HepG2 (cell line): ENCODE measurements at regions not wholly inside any gene's neighbourhood (a gene's known extent, or its start where the extent isn't known, plus 50 kb on each side); places are given as distances from the start of the nearest gene placed in this dataset.
"Not testable (repeated sequence)": the region's sequence is repeated elsewhere in the genome, so short reads cannot be mapped to it uniquely, and the experiment has no call there.

Experiments used
- FOSL2 ChIP-seq: sonication (generic); formaldehyde crosslinking; IDR thresholded peaks from 2 replicates; pipeline ENCODE4 v1.4.0; 2020; ENCODE audit warnings: missing genetic modification reagents
- MED1 ChIP-seq: sonication (generic); formaldehyde crosslinking; IDR thresholded peaks from 2 replicates; pipeline ENCODE4 v1.4.0; 2020; ENCODE audit warnings: missing genetic modification reagents
- TF ChIP-seq, protein P1 (sequence below): sonication (generic); formaldehyde crosslinking; IDR thresholded peaks from 2 replicates; pipeline ENCODE4 v1.9.0; 2021; ENCODE audit warnings: missing genetic modification reagents, borderline replicate concordance
- TF ChIP-seq, protein P2 (sequence below): sonication (generic); formaldehyde crosslinking; IDR thresholded peaks from 2 replicates; pipeline ENCODE4 v1.5.0; 2020; ENCODE audit warnings: mild to moderate bottlenecking, missing genetic modification reagents, moderate library complexity

DNA sequence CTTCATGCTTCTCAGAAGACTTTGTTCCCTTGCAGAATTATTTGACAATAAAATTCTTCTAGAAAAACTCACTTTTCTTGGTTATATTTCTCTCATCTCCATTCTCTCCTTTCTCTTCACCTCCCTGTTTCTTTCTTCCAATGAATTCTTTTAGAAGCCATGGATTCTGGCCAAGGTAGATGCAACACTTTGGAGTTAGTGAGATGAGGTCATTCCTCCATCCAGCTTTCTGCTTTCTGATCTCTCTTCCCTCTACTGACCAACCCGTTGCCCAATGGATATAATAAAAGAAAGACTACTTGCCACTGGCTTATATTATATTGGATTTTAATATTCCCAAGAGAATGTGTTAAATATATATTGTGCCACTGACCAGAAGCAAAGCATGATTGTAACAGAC is 88.9 kb upstream of the KIF2A start:
- not testable (repeated sequence) for TF ChIP-seq FOSL2, MED1 (CRISPR knock-in tag)
- TF ChIP-seq, protein P1, sequence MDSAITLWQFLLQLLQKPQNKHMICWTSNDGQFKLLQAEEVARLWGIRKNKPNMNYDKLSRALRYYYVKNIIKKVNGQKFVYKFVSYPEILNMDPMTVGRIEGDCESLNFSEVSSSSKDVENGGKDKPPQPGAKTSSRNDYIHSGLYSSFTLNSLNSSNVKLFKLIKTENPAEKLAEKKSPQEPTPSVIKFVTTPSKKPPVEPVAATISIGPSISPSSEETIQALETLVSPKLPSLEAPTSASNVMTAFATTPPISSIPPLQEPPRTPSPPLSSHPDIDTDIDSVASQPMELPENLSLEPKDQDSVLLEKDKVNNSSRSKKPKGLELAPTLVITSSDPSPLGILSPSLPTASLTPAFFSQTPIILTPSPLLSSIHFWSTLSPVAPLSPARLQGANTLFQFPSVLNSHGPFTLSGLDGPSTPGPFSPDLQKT (CRISPR knock-in tag): not testable (repeated sequence)
- TF ChIP-seq, protein P2, sequence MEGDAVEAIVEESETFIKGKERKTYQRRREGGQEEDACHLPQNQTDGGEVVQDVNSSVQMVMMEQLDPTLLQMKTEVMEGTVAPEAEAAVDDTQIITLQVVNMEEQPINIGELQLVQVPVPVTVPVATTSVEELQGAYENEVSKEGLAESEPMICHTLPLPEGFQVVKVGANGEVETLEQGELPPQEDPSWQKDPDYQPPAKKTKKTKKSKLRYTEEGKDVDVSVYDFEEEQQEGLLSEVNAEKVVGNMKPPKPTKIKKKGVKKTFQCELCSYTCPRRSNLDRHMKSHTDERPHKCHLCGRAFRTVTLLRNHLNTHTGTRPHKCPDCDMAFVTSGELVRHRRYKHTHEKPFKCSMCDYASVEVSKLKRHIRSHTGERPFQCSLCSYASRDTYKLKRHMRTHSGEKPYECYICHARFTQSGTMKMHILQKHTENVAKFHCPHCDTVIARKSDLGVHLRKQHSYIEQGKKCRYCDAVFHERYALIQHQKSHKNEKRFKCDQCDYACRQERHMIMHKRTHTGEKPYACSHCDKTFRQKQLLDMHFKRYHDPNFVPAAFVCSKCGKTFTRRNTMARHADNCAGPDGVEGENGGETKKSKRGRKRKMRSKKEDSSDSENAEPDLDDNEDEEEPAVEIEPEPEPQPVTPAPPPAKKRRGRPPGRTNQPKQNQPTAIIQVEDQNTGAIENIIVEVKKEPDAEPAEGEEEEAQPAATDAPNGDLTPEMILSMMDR: not testable (repeated sequence)
